OCI-LY7 (cell line): ENCODE measurements at regions not wholly inside any gene's neighbourhood (a gene's known extent, or its start where the extent isn't known, plus 50 kb on each side); places are given as distances from the start of the nearest gene placed in this dataset.

Source experiments
- BruUV-seq: library from RNA; stranded (reverse); fragments of 400-500 nt; replicated peaks from 2 replicates; lab custom pipeline; 2021; lab: Mats Ljungman, UMichigan
- CTCF ChIA-PET: fragments of 300-600 bp; sonication (Branson Sonifier 250); formaldehyde crosslinking; loops from one replicate; lab custom pipeline; 2022; ENCODE audit warnings: antibody characterized with exemption; ENCODE audit not compliant: unreplicated experiment; lab: Charles Lee
- POLR2A ChIA-PET: fragments of 300-600 bp; sonication (Branson Sonifier 250); formaldehyde crosslinking; loops from one replicate; lab custom pipeline; 2022; ENCODE audit warnings: antibody characterized with exemption; lab: Charles Lee
- DNase-seq: peaks from one replicate; pipeline ENCODE4 v3.0.0-alpha.2; 2015; ENCODE audit warnings: low spot score
- H2AFZ ChIP-seq: fragments of 200-600 bp; sonication (generic), shearing (Covaris generic); 2 replicates; pipeline ENCODE4 v1.6.1; 2014; ENCODE audit warnings: mild to moderate bottlenecking, antibody characterized with exemption, low read length, moderate library complexity
- H3K27ac ChIP-seq: fragments of 200-600 bp; sonication (generic); 2 replicates; pipeline ENCODE4 v1.5.1; 2014; ENCODE audit warnings: mixed run types, low read depth, mild to moderate bottlenecking, moderate library complexity, low read length, inconsistent platforms; ENCODE audit not compliant: poor library complexity, severe bottlenecking
- H3K36me3 ChIP-seq: fragments of 200-600 bp; sonication (generic); 2 replicates; pipeline ENCODE4 v1.6.1; 2014; ENCODE audit warnings: mild to moderate bottlenecking, antibody characterized with exemption, low read length, moderate library complexity, mixed read lengths; ENCODE audit not compliant: insufficient read depth
- H3K4me1 ChIP-seq: fragments of 200-600 bp; sonication (generic); 2 replicates; pipeline ENCODE4 v1.5.1; 2014; ENCODE audit warnings: mild to moderate bottlenecking, low read length; ENCODE audit not compliant: insufficient read depth, poor library complexity, severe bottlenecking
- H3K4me2 ChIP-seq: fragments of 200-600 bp; sonication (generic); 2 replicates; pipeline ENCODE4 v1.6.1; 2014; ENCODE audit warnings: mild to moderate bottlenecking, low read length
- H3K4me3 ChIP-seq: fragments of 200-600 bp; sonication (generic); 2 replicates; pipeline ENCODE4 v1.5.1; 2014; ENCODE audit warnings: mild to moderate bottlenecking, low read depth, low read length; ENCODE audit not compliant: poor library complexity, severe bottlenecking
- H3K79me2 ChIP-seq: fragments of 200-600 bp; sonication (generic); 2 replicates; pipeline ENCODE4 v1.6.1; 2016; ENCODE audit warnings: low read depth, mild to moderate bottlenecking, low read length, moderate library complexity, mixed read lengths; ENCODE audit not compliant: insufficient read depth
- H3K9me2 ChIP-seq: fragments of 200-600 bp; sonication (generic); 2 replicates; pipeline ENCODE4 v1.6.1; 2016; ENCODE audit warnings: mild to moderate bottlenecking, low read length, mixed read lengths; ENCODE audit not compliant: insufficient read depth
- H3K9me3 ChIP-seq: fragments of 200-600 bp; sonication (generic); 2 replicates; pipeline ENCODE4 v1.6.1; 2014; ENCODE audit warnings: mild to moderate bottlenecking, mixed run types, low read length, mixed read lengths
- H4K20me1 ChIP-seq: fragments of 200-600 bp; sonication (generic); 2 replicates; pipeline ENCODE4 v1.6.1; 2014; ENCODE audit warnings: mild to moderate bottlenecking, antibody characterized with exemption, low read length, moderate library complexity, mixed read lengths; ENCODE audit not compliant: insufficient read depth
- EZH2phosphoT487 ChIP-seq: fragments of 200-600 bp; sonication (generic); IDR thresholded peaks from 2 replicates; pipeline ENCODE4 v1.6.1; 2018; ENCODE audit warnings: low read depth, borderline replicate concordance, mild to moderate bottlenecking, mixed run types, antibody characterized with exemption, low read length, moderate library complexity, mixed read lengths
- intact Hi-C: fragments of 100-400 bp; cut with micrococcal nuclease; formaldehyde crosslinking; loops from one replicate; pipeline ENCODE4 v1.10.0; 2022; ENCODE audit not compliant: unreplicated experiment
- TF ChIP-seq, protein P1 (sequence below): fragments of 200-600 bp; sonication (generic); conservative IDR thresholded peaks from 2 replicates; pipeline ENCODE4 v1.5.1; 2014; ENCODE audit warnings: mild to moderate bottlenecking, antibody characterized with exemption, low read length, moderate library complexity, mixed read lengths

DNA sequence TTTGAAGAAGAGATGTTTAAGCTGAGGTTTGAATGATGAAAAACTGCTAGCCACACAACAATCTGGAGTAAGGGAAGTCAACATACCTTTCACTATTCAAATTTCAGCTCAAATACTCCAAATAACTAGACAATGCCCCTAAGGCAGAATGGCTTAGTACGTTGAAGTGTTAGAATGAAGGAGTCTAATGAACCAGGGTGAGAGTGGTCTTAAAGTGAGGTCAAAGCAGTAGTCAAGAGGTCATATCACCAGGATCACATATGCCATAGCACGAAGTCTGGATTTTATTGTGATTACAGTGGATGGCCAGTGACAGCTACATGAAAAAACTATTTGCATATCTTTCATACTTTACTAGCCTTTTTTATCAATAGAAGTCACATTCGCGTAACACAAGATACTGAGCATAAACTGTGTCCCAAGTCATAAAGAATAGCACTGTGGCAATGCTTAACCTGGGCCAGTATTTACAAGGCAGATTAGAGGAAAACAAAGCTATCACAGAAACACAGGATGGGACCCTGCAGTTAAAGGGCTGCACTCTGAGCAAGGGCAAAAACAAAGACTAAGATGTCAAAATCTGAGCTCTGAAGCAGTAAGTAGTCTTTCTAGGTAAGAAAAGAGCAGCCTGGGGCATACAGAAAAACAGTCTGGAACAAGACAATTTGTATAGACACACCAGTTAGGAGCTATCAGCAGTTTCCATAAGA is 61.5 kb downstream of the HYCC1 start:
- Histone ChIP-seq H3K36me3 (peaks cover 58% of the 10 kb centered on the region), H3K27ac (no peak overlapping the region), H3K9me2 (no peaks in the 10 kb centered on the region), H3K4me1 (no peaks in the 10 kb centered on the region), H3K4me2 (no peak overlapping the region), H4K20me1 (no peaks in the 10 kb centered on the region), H3K9me3 (no peaks in the 10 kb centered on the region), H3K79me2 (no peaks in the 10 kb centered on the region), H3K4me3 (no peak overlapping the region), H2AFZ (no peak overlapping the region)
- no TSS peak for BruUV-seq
- DNase-seq: no peak
- CTCF ChIA-PET: no interaction called here
- POLR2A ChIA-PET: interaction anchor here (0.7 to 1.7 kb wide), 9 partner anchors 9 to 200 kb away, joined by 3 to 8 read pairs (median 4); no protein-coding TSS in a partner anchor
- no peak for TF ChIP-seq EZH2phosphoT487
- TF ChIP-seq, protein P1, sequence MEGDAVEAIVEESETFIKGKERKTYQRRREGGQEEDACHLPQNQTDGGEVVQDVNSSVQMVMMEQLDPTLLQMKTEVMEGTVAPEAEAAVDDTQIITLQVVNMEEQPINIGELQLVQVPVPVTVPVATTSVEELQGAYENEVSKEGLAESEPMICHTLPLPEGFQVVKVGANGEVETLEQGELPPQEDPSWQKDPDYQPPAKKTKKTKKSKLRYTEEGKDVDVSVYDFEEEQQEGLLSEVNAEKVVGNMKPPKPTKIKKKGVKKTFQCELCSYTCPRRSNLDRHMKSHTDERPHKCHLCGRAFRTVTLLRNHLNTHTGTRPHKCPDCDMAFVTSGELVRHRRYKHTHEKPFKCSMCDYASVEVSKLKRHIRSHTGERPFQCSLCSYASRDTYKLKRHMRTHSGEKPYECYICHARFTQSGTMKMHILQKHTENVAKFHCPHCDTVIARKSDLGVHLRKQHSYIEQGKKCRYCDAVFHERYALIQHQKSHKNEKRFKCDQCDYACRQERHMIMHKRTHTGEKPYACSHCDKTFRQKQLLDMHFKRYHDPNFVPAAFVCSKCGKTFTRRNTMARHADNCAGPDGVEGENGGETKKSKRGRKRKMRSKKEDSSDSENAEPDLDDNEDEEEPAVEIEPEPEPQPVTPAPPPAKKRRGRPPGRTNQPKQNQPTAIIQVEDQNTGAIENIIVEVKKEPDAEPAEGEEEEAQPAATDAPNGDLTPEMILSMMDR: no peak
- intact Hi-C loops: no loop called here

DNA sequence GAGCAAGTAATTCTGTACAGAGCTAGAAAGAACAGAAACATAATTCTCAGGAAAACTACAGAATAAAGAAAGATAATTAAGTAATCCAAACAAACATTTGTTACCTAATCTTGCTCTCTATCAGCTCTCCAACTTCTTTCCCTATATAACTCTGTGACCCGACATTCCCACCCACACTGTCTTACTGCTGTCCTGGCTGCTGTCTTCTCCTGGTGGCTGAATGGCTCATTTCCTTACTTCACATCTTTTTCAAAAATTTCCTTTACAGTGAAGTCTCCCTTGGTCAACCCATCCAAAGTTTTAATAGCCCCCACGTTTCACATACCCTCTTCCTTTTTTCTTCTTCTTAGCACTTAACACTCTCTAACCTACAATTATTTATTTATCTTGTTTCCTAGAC is 64.0 kb downstream of the HYCC1 start:
- no peak overlapping the region for H3K4me2 ChIP-seq
- no peaks in the 10 kb centered on the region for H4K20me1 ChIP-seq
- BruUV-seq: no TSS peak
- no peaks in the 10 kb centered on the region for H3K9me2 ChIP-seq
- H3K4me1 ChIP-seq: no peaks in the 10 kb centered on the region
- TF ChIP-seq EZH2phosphoT487: no peak
- TF ChIP-seq, protein P1: no peak
- ChIA-PET CTCF (no interaction called here), POLR2A (interaction anchor here (0.7 to 1.4 kb wide), 4 partner anchors 38 to 466 kb away, joined by 3 read pairs; no protein-coding TSS in a partner anchor)
- no peak overlapping the region for H2AFZ ChIP-seq
- intact Hi-C loops: no loop called here
- DNase-seq: no peak
- H3K27ac ChIP-seq: no peak overlapping the region
- no peaks in the 10 kb centered on the region for H3K79me2 ChIP-seq
- no peak overlapping the region for H3K4me3 ChIP-seq
- H3K9me3 ChIP-seq: no peaks in the 10 kb centered on the region
- H3K36me3 ChIP-seq: peaks cover 63% of the 10 kb centered on the region

DNA sequence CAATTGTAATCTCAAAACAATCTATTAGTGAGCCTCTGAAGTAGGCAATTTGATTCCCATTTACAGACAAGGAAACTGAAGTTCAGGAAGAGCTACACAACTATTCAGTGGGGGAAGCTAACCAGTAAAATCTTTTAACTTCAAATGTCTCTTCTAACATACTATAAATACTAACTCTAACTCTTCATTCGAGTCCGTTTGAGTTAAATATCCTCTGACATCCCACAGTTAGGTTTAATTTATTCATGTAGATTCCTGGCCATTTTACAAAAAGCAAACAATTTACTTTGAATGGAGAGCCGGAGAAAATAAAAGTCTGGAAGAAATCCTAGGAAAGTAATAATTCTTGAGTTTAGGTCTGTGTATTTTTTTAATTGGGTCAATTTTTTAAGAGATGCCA is 64.7 kb downstream of the HYCC1 start:
- Histone ChIP-seq H3K79me2 (no peaks in the 10 kb centered on the region), H3K9me3 (no peaks in the 10 kb centered on the region), H3K27ac (no peak overlapping the region), H2AFZ (no peak overlapping the region), H3K9me2 (no peaks in the 10 kb centered on the region), H3K4me3 (no peak overlapping the region), H3K36me3 (peaks cover 63% of the 10 kb centered on the region), H3K4me2 (no peak overlapping the region), H4K20me1 (no peaks in the 10 kb centered on the region), H3K4me1 (no peaks in the 10 kb centered on the region)
- no peak for DNase-seq
- POLR2A ChIA-PET: interaction anchor here (0.7 to 1.1 kb wide), 3 partner anchors 26 to 106 kb away, joined by 3 read pairs; no protein-coding TSS in a partner anchor
- TF ChIP-seq EZH2phosphoT487: no peak
- TF ChIP-seq, protein P1: no peak
- CTCF ChIA-PET: no interaction called here
- no TSS peak for BruUV-seq
- intact Hi-C loops: no loop called here
